ENCODE measurements at regions not wholly inside any gene's neighbourhood (a gene's known extent, or its start where the extent isn't known, plus 50 kb on each side); places are given as distances from the start of the nearest gene placed in this dataset.
A peak's percentile ranks its signal among the peaks of the same experiment; 100 is the strongest.

GRCh38 chrX:98350940-98351339 is 1467.2 kb downstream of the RPA4 start:
- DNase-seq = no peak
- intact Hi-C loops (cut with DNase I; ENCODE audit: low total_unique reads) = no loop called here
- Histone ChIP-seq H3K36me3 (no peaks in the 10 kb centered on the region), H3K4me1 (no peaks in the 10 kb centered on the region), H3K9me3 (peaks cover 0 to 5% (median 0%) of the 10 kb centered on the region in 4 donors), H3K27ac (no peak overlapping the region), H3K27me3 (no peaks in the 10 kb centered on the region), H3K4me3 (no peak overlapping the region)
- TF ChIP-seq EP300 (IDR thresholded peaks at IDR 0.05) (no peak), POLR2AphosphoS5 (IDR thresholded peaks at IDR 0.05) (no peak), POLR2A (IDR thresholded peaks at IDR 0.05) (no peak)
- TF ChIP-seq, protein P1, sequence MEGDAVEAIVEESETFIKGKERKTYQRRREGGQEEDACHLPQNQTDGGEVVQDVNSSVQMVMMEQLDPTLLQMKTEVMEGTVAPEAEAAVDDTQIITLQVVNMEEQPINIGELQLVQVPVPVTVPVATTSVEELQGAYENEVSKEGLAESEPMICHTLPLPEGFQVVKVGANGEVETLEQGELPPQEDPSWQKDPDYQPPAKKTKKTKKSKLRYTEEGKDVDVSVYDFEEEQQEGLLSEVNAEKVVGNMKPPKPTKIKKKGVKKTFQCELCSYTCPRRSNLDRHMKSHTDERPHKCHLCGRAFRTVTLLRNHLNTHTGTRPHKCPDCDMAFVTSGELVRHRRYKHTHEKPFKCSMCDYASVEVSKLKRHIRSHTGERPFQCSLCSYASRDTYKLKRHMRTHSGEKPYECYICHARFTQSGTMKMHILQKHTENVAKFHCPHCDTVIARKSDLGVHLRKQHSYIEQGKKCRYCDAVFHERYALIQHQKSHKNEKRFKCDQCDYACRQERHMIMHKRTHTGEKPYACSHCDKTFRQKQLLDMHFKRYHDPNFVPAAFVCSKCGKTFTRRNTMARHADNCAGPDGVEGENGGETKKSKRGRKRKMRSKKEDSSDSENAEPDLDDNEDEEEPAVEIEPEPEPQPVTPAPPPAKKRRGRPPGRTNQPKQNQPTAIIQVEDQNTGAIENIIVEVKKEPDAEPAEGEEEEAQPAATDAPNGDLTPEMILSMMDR (IDR thresholded peaks at IDR 0.05) = no peak

DNA sequence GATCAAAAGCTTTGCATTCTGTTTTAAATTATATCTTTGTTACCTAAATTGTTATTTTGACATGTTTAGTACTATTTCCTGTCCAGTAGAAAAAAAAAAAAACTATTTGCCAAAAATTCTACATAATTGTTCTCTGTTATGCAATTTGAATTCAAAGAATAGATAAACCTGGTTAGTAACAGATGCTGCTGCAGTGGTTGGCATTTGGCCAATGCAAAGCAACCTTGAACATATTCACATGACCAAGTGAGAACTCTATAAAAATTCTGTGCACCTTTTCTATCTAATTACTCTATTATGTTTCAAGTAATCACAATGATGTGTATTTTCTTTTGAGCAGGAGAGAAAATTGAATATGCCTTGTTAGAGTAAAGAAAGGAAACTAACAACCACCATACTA is 1473.4 kb downstream of the RPA4 start:
- Histone ChIP-seq H3K4me1 (no peaks in the 10 kb centered on the region), H3K4me3 (no peak overlapping the region), H3K36me3 (no peaks in the 10 kb centered on the region), H3K27ac (no peak overlapping the region), H3K27me3 (no peaks in the 10 kb centered on the region), H3K9me3 (peaks cover 0 to 5% (median 0%) of the 10 kb centered on the region in 4 donors)
- TF ChIP-seq POLR2A (IDR thresholded peaks at IDR 0.05) (no peak), EP300 (IDR thresholded peaks at IDR 0.05) (no peak)
- TF ChIP-seq, protein P1 (IDR thresholded peaks at IDR 0.05) = no peak
- intact Hi-C loops (cut with DNase I; ENCODE audit: low total_unique reads) = no loop called here
- DNase-seq = peak in 1 of 2 donors; percentile 1

DNA sequence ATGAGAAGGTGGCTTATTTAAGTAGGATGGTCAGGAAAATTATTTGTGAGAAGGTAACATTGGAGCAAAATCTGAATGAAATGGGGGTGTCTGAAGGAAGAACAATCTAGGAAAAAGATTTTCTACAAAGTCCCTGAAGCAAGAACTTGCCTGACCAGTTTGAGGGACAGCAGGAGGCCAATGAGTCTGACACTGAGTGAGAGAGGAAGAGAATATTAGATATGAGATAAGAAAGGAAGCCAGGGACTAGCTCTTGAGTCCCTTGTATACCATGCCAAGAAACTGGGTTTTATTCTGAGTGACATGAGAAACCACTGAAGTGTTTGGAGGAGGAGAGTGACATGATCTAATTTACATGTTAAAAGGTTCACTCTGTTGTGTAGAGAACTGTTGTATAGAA is 1478.9 kb downstream of the RPA4 start:
- no peak for DNase-seq
- H3K36me3 ChIP-seq = no peaks in the 10 kb centered on the region
- no peak overlapping the region for H3K27ac ChIP-seq
- H3K4me1 ChIP-seq = no peaks in the 10 kb centered on the region
- intact Hi-C loops (cut with DNase I; ENCODE audit: low total_unique reads) = no loop called here
- peaks cover 0 to 14% (median 0%) of the 10 kb centered on the region in 4 donors for H3K9me3 ChIP-seq
- H3K4me3 ChIP-seq = no peak overlapping the region
- H3K27me3 ChIP-seq = no peaks in the 10 kb centered on the region
- TF ChIP-seq POLR2A (IDR thresholded peaks at IDR 0.05) (no peak), EP300 (IDR thresholded peaks at IDR 0.05) (no peak), POLR2AphosphoS5 (IDR thresholded peaks at IDR 0.05) (no peak)
- TF ChIP-seq, protein P1 (IDR thresholded peaks at IDR 0.05) = no peak

- no peak overlapping the region for H3K4me3 ChIP-seq
- no peaks in the 10 kb centered on the region for H3K27me3 ChIP-seq
- H3K4me1 ChIP-seq = no peaks in the 10 kb centered on the region
- no peak overlapping the region for H3K27ac ChIP-seq
- peaks cover 0 to 24% (median 8%) of the 10 kb centered on the region in 4 donors for H3K9me3 ChIP-seq
- no peak for DNase-seq
- intact Hi-C loops (cut with DNase I; ENCODE audit: low total_unique reads) = no loop called here
- TF ChIP-seq POLR2A (IDR thresholded peaks at IDR 0.05) = no peak
- TF ChIP-seq, protein P1 (IDR thresholded peaks at IDR 0.05) = no peak
- no peak for TF ChIP-seq POLR2AphosphoS5 (IDR thresholded peaks at IDR 0.05)
- no peak for TF ChIP-seq EP300 (IDR thresholded peaks at IDR 0.05)
- WGBS, 5 donors = 39 to 63% (median 61%) methylated on average over 2 of the region's 2 CpGs
- no peaks in the 10 kb centered on the region for H3K36me3 ChIP-seq
Measured at GRCh38 chrX:98371994-98372393, 1488.3 kb downstream of the RPA4 start.
